CD4-positive, alpha-beta T cell treated with Interleukin-6 at 100 ng/mL for 8 hours (primary cell): ENCODE measurements at regions not wholly inside any gene's neighbourhood (a gene's known extent, or its start where the extent isn't known, plus 50 kb on each side); places are given as distances from the start of the nearest gene placed in this dataset.
A peak's percentile ranks its signal among the peaks of the same experiment; 100 is the strongest.
"Not testable (repeated sequence)": the region's sequence is repeated elsewhere in the genome, so short reads cannot be mapped to it uniquely, and the experiment has no call there.

Source experiments
- DNase-seq: peaks from one replicate; pipeline ENCODE4 v3.0.0-alpha.2; 2020; ENCODE audit warnings: mixed read lengths, low spot score

GRCh38 chr2:7430421-7430868, 513.2 kb downstream of the RNF144A start:
- no peak for DNase-seq

- DNase-seq: peak; percentile 40
Observed at GRCh38 chr2:7430869-7431641, 513.8 kb downstream of the RNF144A start.

GRCh38 chr2:7432436-7432835, 515.2 kb downstream of the RNF144A start:
- no peak for DNase-seq

GRCh38 chr2:7436096-7436906, 519.1 kb downstream of the RNF144A start:
- no peak for DNase-seq

GRCh38 chr2:7437141-7437540, 519.9 kb downstream of the RNF144A start:
- no peak for DNase-seq

GRCh38 chr2:7437716-7438632, 520.8 kb downstream of the RNF144A start:
- DNase-seq: no peak

- no peak for DNase-seq
Observed at GRCh38 chr2:7438855-7439254, 521.6 kb downstream of the RNF144A start.

GRCh38 chr2:7440977-7441376, 523.8 kb downstream of the RNF144A start:
- DNase-seq: no peak

GRCh38 chr2:7441841-7442240, 524.6 kb downstream of the RNF144A start:
- DNase-seq: not testable (repeated sequence)

- DNase-seq: no peak
Observed at GRCh38 chr2:7444626-7445025, 527.4 kb downstream of the RNF144A start.

DNA sequence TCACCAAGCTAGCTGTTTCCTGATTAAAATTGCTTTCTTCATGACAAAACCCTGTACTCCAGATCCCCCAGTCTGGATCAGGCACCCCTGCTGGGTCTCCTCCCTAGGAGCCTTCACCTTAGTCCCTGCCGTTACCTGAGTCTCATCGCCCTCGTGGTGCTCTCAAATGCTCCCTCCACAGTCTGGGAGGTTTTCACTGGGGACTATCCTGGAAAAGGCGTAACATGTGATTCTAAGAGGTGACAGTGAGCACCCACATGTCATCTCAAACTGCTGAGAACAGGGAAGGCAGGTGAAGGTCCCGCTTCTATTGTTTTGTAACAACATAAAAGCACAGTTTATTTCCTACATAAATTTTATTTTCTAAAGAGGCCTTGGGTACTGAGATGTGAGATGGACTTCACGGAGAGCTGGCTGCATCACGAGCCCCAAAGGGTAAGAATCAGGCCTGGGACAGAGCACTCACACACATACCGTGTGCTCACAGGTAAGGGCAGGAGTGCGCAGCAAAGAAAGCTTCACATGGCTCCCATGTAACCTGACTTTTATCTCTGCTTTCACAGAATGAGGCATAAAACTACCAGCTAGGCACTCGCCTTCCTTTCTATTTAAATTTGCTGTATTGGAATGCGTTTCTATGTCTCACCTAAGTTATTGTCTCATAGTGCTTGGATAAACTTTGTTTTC, 531.5 kb downstream of the RNF144A start:
- no peak for DNase-seq

GRCh38 chr2:7449298-7449697, 532.1 kb downstream of the RNF144A start:
- DNase-seq: no peak

DNA sequence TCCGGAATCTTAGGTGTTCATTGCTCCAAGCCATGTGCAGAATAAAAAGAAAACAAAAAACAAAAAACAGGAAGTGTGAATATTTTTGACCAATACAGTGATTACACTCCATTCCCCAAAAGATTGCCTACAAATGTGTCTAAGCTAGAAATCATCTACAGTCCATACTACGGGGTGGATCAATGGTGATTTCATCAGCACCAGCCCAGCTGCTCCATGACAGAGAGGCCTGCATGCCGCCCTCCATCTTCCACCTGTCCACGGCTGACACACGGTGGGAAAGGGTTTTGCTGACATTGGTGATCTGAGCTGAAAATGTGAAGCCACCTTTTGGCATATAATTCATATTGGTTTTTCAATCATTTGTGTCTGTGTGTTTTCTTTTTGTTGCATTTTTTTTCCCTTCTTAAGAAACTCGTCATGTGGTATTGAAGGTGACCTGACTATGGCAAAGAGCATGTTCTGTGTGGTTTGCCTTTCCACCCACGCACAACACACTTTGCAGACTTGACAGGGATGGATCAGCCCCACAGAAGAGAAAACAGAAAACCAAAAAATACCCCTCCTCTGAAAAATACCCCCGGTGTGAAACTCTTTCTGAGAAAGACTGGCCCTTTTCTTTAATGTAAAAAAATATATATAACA, 533.1 kb downstream of the RNF144A start:
- DNase-seq: peak; percentile 62

DNA sequence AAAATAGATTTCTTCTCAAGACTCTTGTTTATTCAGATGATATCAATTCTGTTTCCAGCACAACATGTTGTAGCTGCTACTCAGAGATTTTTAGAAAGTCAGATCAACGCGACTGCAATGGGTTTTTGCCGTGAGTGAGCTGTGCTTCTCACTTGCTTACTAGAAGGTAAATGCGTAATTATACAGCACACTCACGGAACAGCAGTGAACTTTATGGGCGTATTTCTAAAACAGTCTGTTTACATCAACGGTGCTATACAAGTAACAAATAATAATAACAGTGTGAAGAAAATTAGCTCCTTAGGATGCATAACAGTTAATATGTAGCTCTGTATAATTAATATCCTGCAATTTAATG, 533.6 kb downstream of the RNF144A start:
- DNase-seq: peak; percentile 51

DNA sequence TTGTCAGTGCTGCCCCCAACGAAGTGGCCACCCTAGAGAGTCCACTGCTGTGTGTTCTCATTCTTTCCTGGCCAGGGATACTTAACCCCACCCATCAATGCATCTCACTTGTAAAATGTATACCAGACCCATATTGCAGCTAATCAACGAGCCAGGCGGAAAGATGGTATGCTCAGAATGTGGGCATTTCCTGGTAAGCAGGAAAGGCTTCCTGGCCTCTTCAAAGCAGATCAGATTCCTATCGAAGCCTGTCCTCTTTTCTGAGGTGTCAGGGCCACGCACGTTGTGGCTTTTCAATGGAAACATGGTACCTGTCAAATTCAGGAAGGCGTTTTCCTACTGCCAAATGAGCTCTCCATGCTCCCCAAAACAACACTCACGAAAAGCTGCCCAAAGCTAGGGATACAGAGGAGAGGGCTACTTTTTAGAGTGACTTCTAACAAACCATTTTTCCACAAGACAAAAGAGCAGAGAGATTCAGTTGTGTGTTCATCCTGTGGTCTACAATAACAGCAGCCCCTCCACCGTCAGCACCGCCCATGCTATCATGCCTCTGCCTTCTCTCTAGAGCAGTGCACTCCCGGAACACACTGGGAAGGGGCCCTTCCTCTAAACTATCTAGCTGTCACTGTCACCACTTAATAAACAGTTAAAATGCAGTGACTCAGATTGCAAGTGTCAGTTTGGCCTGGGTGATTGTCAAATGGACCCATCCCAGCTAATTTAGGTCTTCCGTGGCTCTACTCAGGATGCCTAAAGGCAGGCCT, 535.1 kb downstream of the RNF144A start:
- DNase-seq: peak; percentile 28

DNA sequence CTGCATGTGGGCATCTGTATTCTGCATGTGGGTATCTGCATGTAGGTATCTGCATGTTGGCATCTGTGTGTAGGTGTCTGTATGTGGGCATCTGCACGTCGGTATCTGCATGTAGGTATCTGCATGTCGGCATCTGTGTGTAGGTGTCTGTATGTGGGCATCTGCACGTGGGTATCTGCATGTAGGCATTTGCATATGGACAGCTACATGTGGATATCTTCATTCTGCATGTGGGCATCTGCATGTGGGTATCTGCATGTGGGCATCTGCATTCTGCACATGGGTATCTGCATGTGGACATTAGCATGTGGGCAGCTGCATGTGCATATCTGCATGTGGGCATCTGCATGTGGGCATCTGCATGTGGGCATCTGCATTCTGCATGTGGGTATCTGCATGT, 537.4 kb downstream of the RNF144A start:
- DNase-seq: no peak

DNA sequence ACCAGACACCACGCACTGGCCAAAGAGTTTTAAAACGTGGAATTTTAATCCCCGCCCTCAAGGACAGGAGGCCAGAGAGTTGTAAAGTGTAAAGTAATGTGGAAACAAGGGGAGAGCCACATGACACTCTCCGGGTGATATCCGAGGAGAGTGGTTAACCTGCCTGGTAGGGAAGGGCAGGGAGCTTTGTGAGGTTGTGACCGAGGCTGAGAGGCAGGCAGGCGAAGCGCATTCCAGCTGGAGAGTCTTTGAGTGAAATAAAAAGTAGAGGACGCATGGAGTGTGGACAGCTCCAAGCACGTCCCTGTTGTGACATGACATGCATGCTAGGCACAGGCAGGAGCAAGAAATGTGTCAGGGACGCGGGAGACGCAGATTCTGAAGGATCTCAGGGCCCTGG, 539.5 kb downstream of the RNF144A start:
- DNase-seq: no peak

GRCh38 chr2:7458066-7458465, 540.9 kb downstream of the RNF144A start:
- no peak for DNase-seq

DNA sequence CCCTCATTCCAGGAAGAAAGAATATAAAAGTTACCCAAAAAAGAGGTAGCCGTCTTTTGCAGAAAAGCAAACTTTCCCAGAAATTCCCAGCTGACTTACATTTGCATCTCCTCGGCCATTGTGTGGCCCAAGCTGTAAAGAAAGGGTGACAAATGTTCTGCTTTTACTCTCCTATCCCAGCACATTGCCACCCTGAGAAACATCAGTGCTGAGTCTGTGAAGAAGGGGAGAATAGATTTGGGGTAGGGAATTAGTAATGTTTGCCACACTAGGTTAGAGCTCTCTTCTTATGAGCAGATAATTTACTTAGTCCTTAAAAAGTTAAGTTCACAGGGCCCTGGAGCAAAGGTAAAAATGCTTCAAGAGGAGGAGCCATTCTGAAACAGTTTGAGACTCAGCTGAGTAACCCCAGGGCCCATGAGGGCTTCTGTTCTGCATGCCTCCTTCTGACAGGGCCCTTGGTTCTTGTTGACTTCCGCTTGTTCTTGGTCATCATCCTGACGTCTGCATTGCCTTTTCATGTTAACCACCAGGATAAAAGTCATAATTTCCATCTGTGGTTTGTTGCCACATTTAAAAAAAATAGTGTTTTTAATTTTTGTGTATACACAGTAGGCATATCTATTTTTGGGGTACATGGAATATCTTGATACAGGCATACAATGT, 550.7 kb downstream of the RNF144A start:
- peak; percentile 41 for DNase-seq

DNA sequence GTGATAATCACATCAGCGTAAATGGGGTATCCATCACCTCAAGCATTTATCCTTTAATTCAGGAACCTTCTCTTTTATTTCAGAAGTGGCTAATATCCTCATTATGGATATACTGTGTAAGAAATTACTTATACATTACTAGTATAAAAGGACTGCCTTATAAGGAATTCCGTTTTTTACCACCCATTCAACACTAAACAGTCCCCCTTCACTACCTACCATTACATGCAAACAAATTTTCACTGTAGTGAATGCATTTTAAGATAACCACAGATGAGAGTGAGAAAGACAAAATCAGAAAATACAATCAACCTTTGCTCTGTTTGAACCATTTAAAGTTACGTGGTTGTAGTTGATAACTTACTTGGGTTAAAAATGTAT, 551.2 kb downstream of the RNF144A start:
- no peak for DNase-seq
